G401.6 (cell line): ENCODE measurements at regions not wholly inside any gene's neighbourhood (a gene's known extent, or its start where the extent isn't known, plus 50 kb on each side); places are given as distances from the start of the nearest gene placed in this dataset.

ENCODE experiments used
- FAIRE-seq: peaks from 2 replicates; lab custom pipeline; 2012; peaks lifted over from hg19 to GRCh38; lab: Jason Lieb, UNC

- no peak for FAIRE-seq
These were observed 133.7 kb downstream of the EDN1 start for GRCh38 chr6:12423832-12424231.

- FAIRE-seq = no peak
These were observed 136.0 kb downstream of the EDN1 start for GRCh38 chr6:12426121-12426520.

- FAIRE-seq = no peak
These were observed 140.9 kb downstream of the EDN1 start for GRCh38 chr6:12431023-12431422.

DNA sequence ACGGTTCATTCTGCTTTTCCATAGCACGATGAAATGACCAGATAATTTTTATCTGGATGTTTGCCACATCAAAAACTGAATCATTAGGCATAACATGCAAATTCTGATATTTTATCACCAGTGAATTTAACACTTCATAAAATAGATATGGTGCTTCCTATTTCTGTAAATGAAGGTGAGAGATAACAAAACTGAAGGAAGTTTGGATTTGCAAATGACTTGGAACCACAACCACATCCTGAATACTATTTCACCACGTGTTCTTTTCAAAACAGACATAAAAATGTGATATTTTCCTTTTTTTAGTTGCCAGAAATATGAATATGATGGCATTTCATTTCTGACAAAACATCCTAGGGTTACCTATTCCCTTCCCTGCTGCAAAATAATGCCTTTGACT is 146.1 kb downstream of the EDN1 start:
- FAIRE-seq = no peak

DNA sequence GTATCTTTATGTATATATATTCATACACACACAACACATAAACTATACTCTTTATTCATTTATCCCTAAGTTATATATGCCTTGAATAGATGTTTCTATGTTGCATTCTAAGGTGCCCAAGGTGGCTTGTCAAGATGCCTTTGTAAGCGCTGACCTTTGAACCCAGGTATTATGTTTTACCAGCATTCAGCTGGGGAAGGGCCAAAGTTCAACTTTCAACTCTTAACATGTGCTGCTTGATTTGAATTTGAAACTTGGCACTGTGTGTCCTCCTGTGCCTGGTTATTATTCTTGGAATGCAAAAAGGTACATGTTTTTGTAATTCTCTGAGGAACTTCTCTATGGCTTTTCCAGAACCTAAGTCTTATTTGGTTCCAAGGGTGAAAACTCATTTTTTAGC is 146.5 kb downstream of the EDN1 start:
- FAIRE-seq = no peak

- FAIRE-seq = no peak
These were observed 149.1 kb downstream of the EDN1 start for GRCh38 chr6:12439296-12439695.

GRCh38 chr6:12440981-12441380 is 150.8 kb downstream of the EDN1 start:
- no peak for FAIRE-seq

DNA sequence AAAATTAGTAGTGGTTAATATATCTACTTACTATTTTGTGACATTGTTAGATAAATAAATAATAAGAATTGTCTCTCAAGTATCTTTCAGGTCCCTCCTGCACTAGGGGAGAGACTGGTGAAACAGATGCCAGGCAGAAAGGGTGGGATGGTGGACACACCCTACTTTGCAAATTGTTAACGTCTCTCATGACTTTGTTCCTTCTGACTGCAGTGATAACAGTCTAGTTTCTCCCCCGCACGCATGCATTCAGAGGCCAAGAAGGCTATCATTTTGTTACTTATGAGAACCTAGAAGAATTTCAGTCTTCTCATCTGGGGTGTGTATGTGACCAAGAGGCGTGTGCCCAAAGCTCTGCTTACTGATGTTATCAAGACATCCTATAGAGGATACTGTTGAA is 152.3 kb downstream of the EDN1 start:
- no peak for FAIRE-seq

DNA sequence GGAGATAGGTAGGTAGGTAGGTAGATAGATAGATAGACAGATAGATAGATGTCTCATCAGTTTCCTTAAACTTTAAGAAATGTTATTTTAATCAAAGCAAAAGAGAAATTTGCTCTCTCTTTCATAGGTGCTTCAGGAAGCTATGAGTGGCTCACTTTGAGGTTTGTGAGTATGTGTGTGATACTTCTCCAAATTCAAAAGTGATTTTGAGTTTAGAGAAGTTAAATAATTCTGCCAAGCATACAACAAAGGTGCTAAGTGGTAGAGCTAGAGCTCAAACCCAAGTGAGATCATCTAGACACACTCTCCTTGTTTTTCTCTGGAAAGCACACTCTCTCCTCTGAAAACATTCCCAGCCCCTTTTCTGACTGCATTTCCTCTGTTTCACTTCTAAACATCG is 156.2 kb downstream of the EDN1 start:
- FAIRE-seq = no peak

GRCh38 chr6:12449447-12449846 is 159.3 kb downstream of the EDN1 start:
- no peak for FAIRE-seq

DNA sequence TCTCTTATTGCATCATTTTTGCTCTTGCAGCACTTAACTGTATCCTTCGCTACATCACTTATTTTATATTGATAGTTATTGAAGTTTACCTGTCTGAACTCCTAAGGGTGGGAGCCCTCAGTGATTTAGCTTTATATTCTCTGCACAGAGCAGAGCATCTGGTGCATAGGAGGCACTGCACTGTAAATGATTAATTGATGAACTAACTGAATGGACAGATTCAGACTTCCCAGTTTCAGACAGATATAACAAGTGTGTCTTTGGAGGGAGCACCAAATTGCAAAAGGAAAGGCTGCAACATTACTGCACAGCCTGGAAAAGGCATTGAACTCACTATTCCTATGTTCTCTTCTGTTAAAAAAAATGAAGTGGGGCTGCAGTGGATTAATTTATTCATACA is 160.3 kb downstream of the EDN1 start:
- no peak for FAIRE-seq

DNA sequence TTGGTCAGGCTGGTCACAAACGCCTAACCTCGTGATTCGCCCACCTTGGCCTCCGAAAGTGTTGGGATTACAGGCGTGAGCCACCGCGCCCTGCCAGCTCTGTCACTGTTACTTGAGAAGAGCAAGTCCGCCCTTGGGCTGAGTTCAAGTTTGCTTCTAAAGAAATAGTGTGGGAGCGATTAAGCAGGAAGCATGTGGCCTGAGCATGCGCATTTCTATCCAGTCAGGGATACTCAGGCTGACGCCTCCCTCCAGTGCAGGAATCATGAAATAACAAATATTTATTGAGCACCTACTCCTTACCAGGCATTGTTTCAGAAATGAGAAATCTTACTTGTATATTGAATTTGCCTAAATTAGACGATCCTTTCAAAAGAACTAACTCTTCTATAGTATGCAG is 166.2 kb downstream of the EDN1 start:
- FAIRE-seq = no peak

DNA sequence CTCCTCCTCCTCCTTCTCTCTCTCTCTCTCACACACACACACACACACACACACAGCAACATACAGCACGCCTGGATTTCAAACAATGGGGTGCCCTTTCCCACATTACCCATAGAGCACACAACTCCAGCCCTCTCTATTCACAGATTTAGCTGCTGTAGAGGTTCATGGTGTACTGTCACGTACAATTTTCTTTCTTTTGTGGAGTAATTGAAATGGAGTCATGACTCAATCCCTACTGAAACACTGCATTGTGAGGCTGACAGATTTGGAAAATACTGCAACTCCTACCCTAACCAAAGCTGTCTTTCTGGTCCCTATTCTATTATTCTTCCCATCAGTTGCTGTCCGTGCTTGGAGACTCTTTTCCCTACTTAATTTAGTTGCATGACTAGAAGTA is 166.9 kb downstream of the EDN1 start:
- FAIRE-seq = no peak

DNA sequence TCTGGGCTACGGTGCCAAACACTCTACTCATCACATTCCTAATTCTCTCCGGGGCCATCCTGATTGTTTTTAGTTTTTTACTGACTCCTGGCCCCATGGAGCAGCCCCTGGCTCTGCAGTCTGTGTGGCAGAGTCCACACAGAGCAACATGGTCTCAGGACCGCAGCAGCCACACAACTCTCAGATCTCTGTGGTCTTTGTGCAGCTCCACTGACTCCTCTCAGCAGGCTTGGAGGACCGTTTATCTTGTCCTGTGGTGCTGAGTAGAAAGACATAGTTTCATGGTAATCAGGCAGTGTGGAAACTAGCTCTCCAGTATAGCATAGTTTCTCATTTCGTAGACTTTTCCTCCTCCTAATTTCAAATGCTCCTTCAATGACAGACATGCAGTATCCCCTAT is 168.4 kb downstream of the EDN1 start:
- FAIRE-seq = no peak

DNA sequence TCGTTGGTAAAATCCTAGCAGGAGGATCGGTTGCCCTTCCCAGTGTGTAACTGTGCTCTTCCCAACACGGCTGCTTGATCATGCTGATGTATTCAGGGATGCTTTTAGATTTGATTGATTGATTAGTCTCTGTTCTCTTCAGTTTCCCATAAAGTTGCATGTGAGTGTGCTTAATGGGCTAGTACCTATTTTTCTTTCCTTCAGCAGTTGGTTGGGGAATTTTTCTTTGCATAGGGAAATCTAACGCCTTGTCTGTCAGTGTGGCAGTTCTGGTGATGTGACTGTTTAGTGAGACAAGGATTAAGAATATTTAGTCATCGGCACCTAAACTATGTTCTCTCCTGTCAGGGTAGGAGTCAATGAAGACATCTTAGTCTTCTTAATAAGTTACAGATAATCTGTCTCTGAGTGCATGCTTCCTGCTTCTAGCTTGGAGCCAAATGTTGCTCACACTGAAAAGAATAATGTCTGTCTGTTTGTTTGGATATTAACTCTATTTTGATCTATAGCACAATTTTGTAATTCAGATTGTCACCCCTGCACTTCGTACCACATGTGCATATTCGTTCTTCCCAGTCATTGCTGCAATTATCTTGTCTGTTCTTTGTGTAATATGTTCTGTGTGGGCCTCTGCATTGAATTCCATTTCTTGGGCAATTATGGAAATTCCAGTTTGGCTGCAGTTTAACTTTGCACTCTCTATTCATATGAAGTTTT is 169.9 kb downstream of the EDN1 start:
- FAIRE-seq = no peak

- no peak for FAIRE-seq
These were observed 177.8 kb downstream of the EDN1 start for GRCh38 chr6:12467706-12468670.

DNA sequence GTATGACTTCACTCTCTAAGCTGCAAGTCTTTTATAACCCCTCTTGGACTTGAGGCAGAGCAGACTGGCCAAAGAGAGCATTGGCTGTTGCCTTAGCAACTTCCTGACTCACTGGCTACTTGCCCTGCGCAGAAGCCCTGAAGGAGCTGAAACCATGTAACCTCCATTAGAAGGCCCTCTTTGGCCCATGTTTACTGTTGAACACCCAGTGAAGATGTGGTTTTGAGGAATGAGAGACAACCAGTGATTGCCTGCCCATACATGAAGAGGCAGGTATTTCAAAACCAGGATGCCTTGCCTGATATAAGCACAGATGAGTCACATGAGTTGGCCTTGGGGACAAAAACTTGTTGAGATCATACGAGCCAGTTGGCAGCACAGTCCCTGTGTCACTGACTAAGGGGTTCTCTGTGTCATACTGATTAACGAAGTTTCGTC is 182.5 kb downstream of the EDN1 start:
- no peak for FAIRE-seq

DNA sequence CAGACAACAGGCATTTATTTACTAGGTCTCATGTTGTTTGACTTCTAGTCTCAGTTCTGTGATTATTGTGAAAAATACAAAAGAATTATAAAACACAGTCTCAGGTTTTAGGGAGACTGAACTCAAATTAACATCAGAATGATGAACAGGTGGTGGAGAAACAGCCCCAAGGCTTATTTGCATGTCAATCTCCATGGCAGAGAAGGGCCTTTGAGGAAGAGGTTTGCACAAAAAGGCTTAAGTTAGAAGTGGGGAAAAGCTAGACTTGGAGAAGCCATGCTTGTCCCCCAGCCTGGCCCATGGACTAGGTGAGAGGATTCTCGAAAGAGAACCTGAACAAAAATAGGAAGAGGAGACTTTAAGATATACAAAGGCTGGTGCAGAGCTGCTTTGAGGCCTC is 183.3 kb downstream of the EDN1 start:
- no peak for FAIRE-seq

DNA sequence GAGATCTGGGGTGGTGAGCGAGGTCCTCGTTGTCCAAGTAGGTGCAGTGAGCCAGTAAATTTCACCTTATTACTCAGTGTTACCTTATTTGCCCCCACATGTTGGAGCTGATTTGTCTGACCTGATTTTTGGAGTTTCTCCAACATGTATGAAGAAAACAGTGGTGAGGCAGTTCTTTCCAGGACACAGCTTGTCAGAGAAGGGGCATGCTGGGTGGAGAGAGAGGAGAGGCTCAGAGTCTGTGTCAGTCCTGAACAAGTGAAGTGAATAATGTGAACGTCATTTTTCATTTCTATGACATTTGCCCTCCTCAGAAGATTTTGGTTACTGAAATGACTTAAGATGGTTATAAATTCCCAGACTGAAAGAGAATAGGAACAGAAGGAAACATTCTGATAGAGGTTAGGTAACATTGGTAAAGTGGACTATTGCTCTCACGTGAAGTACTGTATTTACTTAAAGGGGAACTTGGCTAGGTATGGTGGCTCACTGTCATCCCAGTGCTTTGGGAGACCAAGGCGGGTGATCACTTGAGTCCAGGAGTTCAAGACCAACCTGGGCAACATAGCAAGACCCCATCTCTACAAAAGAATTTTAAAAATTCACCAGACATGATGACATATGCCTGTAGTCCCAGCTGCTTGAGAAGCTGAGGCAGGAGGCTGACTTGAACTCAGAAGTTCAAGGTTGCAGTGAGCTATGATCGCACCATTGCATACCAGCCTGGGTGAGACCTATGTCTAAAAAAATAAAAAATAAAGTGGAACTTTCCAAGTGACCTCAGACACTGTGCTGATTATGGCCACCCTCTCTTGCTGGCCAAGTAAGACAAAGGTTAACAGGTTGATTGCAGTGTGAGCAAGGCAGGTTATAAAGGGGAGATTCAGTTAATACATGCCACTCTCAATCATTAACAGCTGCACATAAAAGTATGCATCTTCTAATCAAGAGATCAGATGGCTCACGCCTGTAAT is 184.3 kb downstream of the EDN1 start:
- no peak for FAIRE-seq

DNA sequence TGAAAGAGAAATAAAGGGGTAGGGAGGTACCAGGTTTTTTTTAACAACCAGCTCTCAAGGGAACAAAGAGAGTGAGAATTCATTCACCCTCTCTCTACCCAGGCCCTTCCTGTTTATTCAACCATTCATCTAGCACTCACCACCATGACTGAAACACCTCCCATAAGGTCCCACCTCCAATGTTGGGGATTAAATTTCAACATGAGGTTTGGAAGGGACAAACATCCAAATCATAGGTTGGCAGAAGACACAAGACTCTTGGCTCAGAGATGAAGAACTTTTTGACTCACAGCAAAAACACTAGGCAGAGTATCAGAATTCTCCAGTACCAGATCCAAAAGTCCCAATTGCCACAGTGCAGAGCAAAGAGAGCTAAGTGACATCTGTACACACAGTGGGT is 186.3 kb downstream of the EDN1 start:
- no peak for FAIRE-seq

DNA sequence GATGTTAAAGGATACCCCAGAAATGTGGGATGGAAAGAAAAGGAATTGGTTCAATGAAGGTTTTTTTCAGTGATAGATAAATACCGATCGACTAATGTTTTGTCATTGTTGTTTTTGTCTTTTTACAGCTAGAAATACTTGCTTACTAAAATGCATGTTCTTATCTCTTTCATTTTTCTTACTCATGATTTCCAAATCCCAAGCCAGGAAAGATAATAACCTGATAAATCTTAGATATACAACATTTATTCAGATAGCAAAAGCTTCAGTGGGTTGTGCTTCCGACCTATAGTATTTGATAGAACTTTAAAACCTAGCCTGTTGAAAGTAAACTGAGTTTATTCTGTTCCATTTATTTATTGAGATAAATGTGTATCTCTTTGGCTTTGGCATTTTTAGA is 187.5 kb downstream of the EDN1 start:
- no peak for FAIRE-seq

- no peak for FAIRE-seq
These were observed 188.8 kb downstream of the EDN1 start for GRCh38 chr6:12478921-12479320.
